ENCODE measurements at regions not wholly inside any gene's neighbourhood (a gene's known extent, or its start where the extent isn't known, plus 50 kb on each side); places are given as distances from the start of the nearest gene placed in this dataset.
"Not testable (repeated sequence)": the region's sequence is repeated elsewhere in the genome, so short reads cannot be mapped to it uniquely, and the experiment has no call there.

GRCh38 chr7:55743454-55743717 is 119.2 kb downstream of the SEPTIN14 start:
- not testable (repeated sequence) for DNase-seq (ENCODE audit: low spot score)

- not testable (repeated sequence) for DNase-seq (ENCODE audit: low spot score)
These were observed 119.7 kb downstream of the SEPTIN14 start for GRCh38 chr7:55742651-55743453.

GRCh38 chr7:55741721-55742631 is 120.6 kb downstream of the SEPTIN14 start:
- DNase-seq (ENCODE audit: low spot score), result not testable (repeated sequence)

GRCh38 chr7:55740633-55741250 is 121.8 kb downstream of the SEPTIN14 start:
- not testable (repeated sequence) for DNase-seq (ENCODE audit: low spot score)

GRCh38 chr7:55740053-55740452 is 122.5 kb downstream of the SEPTIN14 start:
- DNase-seq (ENCODE audit: low spot score), result not testable (repeated sequence)

- not testable (repeated sequence) for DNase-seq (ENCODE audit: low spot score)
These were observed 125.8 kb downstream of the SEPTIN14 start for GRCh38 chr7:55736641-55737221.

- no peak for DNase-seq (ENCODE audit: low spot score)
These were observed 129.1 kb downstream of the SEPTIN14 start for GRCh38 chr7:55733241-55734140.

- no peak for DNase-seq (ENCODE audit: low spot score)
These were observed 130.6 kb downstream of the SEPTIN14 start for GRCh38 chr7:55731931-55732330.

- no peak for DNase-seq (ENCODE audit: low spot score)
These were observed 132.4 kb downstream of the SEPTIN14 start for GRCh38 chr7:55730197-55730596.

GRCh38 chr7:55723621-55723941 is 139.0 kb downstream of the SEPTIN14 start:
- DNase-seq (ENCODE audit: low spot score), result no peak

GRCh38 chr7:55722874-55723620 is 139.5 kb downstream of the SEPTIN14 start:
- DNase-seq (ENCODE audit: low spot score), result not testable (repeated sequence)

GRCh38 chr7:55721004-55721403 is 141.5 kb downstream of the SEPTIN14 start:
- DNase-seq (ENCODE audit: low spot score), result not testable (repeated sequence)

- not testable (repeated sequence) for DNase-seq (ENCODE audit: low spot score)
These were observed 143.1 kb upstream of the VOPP1 start for GRCh38 chr7:55715247-55715867.

GRCh38 chr7:55714370-55714769 is 142.1 kb upstream of the VOPP1 start:
- not testable (repeated sequence) for DNase-seq (ENCODE audit: low spot score)

- DNase-seq (ENCODE audit: low spot score), result not testable (repeated sequence)
These were observed 138.0 kb upstream of the VOPP1 start for GRCh38 chr7:55710312-55710711.

GRCh38 chr7:55708028-55708427 is 135.7 kb upstream of the VOPP1 start:
- not testable (repeated sequence) for DNase-seq (ENCODE audit: low spot score)

- not testable (repeated sequence) for DNase-seq (ENCODE audit: low spot score)
These were observed 135.1 kb upstream of the VOPP1 start for GRCh38 chr7:55707410-55707809.

GRCh38 chr7:55706451-55707195 is 134.3 kb upstream of the VOPP1 start:
- not testable (repeated sequence) for DNase-seq (ENCODE audit: low spot score)

- DNase-seq (ENCODE audit: low spot score), result not testable (repeated sequence)
These were observed 133.6 kb upstream of the VOPP1 start for GRCh38 chr7:55705728-55706450.
